Smooth muscle cell of the brain vasculature (primary cell): ENCODE measurements at regions not wholly inside any gene's neighbourhood (a gene's known extent, or its start where the extent isn't known, plus 50 kb on each side); places are given as distances from the start of the nearest gene placed in this dataset.

Source experiments
- DNase-seq: peaks from one replicate; pipeline ENCODE4 v3.0.0-alpha.2; 2012; ENCODE audit warnings: low read depth, low spot score

DNA sequence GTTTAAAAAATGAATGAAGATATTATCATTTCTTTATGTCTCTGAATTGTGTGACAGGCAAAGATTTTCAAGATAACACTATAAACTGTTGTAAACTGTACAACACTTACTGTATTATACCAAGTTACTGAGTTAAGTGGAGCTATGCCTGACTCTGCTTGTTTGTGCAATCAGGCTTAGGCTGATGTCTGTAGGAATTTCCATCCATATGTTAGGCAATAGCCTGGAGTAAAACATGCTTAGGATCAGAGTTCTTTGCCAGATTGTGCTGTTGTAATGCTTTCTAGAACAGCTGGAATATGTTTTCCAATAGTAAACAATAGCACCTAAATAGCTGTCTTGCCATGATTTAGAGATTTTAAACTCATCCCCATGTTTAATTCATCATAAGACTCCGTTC is 1496.7 kb downstream of the CDH11 start:
- no peak for DNase-seq

DNA sequence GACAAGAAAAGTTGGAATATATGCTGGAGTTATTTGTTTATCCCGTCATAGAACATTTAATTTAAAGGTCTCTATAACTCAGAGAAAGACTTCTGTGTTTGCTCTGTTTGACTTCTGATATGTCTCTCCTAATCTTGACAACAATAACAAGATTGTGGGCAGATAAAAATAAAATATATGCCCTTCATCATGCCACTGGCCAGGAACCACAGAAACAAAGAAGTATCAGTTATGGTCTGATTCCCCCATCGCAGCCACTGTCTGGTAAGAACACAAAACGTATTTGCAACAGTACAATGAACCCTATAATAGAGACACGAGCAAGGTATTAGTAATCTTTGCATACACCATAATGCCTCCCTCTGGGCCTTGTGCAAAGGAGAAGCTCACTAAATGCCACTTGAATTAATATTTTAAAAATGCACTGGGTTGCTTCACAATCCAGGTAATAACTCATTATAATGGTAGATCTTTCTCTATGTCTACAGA is 1498.3 kb downstream of the CDH11 start:
- no peak for DNase-seq

DNA sequence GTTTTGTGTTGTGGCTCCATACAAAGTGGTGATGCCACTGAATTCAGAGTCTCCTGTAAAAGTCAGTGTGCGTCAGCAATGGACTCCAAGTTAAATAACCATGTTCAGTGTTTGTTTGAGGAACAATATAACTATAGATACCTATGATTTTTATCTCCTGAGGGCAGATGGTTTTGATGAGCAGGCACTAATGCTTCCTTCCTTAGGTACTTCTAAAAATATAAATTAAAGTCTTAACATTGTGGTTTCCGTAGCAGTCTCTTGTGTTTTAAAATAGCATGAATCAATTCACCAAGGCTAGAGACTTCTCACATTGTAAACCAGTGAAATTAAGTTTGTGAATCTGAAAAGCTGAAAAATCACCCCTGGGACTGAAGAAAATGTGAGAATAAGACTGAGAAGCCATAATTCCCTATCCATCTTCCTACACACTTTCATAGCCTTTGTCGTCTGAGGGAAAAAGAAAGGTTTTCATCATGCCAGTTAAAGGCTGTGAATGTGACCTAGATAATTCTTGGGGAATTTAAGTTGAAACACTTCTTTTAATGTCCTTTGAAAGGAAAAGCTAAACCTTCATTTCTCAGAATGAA is 1502.9 kb downstream of the CDH11 start:
- DNase-seq = no peak

DNA sequence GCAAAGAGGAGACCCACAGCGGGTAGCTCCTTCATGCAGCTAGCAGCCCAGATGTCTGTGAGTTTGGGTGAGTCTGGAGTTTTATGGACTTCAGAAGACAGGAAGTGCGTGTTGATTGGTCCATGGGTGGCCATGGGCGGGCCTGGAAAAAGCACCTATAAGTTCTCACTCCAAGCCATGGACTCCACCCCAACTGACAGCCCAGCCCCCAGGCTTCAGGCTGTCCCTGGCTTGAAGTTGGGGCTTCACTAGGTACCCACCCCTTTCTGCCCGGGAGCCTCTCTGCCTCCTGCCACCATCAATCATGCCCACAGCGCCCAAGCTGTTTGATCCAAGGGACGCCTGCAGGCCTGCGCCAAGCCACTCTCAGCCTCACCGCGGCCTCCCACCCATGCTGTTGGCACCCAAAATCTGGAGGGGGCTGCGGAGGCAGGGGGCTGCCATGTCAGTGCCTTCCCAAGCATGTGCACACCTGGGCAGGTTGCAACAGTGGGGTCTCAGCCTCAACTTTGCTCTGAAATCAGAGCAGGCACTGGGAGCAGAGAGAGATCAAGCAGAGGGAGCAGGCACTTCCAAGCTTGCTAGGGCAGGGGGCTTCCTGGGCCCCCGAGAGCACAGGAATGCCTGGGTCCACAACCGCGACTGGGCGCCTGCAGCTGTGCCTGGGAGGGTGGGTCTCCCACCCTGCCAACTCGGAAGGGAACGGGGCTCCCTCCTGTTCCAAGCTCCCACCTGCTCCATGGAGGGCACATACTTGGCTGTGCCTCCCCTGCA is 1503.7 kb downstream of the CDH11 start:
- no peak for DNase-seq

DNA sequence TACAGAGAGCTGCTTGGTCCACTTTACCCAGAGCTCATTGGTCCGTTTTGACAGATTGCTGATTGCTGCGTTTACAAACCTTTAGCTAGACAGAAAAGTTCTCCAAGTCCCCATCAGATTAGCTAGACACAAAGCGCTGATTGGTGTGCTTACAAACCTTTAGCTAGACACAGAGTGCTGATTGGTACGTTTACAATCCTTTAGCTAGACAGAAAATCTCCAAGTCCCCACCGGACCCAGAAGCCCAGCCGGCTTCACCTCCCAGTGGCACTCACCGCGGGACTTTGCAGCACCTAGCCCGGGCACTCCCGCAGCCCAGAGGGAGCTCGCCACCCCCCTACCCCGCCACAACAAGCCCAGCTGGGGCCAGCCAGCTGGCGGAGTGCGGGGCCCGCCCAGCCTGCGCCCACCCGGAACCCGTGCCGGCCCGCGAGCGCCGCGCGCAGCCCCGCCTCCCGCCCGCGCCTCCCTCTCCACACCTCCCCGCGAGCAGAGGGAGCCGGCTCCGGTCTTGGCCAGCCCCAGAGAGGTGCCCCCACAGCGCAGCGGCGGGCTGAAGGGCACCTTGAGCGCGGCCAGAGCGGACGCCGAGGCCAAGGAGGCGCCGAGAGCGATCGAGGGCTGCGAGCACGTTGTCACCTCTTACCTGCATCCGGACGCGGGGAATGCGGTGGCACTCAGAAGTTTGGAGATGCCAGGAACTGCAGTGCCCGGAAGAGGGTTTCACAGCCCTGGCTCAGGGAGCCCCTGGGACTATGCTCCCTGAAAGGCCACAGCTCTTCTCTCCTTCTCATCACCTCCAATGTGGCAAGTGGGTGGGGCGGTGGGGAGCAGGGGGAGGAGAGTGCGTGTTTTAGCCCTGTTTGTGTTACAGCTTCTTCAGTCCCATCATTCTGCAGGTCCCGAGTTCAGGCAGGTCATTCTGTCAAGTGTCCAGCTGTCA is 1504.5 kb downstream of the CDH11 start:
- no peak for DNase-seq

DNA sequence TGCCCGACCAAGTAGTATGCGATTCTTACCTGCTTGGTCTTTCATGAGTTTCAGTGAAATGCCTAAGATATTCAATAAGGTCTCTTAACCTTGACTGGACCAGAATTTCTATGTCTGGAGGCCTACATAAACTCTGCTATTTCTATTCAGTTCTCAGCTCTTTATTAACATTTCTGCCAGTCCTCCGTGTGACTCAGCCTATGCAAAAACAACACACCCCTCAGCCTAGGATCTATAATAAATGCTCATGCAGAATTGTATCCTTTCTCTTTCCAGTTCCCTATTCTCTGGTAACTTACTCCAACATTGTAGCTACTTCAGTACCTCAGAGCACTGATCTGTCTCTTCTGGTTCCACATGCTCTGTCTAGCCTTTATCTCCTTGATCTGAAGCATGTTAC is 1507.4 kb downstream of the CDH11 start:
- no peak for DNase-seq

DNA sequence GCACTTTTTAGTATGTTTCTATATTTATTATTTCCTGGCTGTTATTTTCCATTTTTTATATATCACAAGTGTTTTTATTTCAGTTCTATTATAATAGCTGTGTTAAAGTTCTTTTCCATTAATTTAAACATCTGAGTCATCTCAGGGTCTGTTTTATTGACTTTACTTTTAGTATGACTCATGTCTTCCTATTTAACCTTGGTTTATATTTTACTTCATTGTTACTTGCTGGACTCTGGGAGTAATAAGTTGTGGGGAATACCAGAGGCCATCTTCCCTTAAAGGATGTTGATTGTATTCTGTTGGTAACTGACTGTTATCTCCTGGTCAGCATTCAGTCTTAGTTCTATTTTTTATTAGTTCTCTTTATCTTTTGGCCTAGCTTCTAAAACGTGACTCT is 1508.2 kb downstream of the CDH11 start:
- DNase-seq = no peak

DNA sequence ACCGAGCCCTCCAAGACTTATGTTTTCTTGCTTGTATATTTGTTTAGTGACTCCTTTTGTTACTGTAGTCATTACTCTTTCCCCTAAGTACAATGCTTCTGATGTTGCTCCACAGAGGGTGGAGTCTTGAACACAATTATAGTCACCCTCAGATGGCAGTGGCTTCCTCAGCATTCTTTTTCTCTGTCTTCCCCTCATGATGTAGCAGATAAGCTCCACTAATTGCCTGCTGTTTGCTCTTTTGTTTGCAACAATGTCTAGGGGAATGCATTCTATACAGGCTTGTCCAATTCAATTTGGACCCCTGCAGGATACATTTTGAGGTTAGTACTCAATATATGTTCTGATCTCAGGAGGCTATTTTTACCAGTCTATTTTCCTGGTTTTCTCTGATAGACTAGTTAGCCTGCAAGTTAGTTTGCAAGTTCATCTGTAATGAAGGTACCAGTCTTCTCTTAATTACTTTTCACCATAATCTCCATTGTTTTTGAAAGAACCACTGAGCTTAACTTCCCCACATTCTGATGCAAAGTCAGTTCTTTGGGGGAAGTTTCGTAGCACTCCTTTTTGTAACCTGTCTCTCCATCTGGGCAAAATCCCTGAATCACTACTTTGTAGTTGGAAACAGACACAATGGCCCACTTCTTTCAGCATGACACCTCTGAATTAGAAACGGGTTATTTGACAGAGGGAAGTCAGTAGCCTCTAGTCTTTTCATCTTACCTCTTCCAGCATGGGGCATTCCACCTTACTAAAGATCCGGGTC is 1509.2 kb downstream of the CDH11 start:
- no peak for DNase-seq

DNA sequence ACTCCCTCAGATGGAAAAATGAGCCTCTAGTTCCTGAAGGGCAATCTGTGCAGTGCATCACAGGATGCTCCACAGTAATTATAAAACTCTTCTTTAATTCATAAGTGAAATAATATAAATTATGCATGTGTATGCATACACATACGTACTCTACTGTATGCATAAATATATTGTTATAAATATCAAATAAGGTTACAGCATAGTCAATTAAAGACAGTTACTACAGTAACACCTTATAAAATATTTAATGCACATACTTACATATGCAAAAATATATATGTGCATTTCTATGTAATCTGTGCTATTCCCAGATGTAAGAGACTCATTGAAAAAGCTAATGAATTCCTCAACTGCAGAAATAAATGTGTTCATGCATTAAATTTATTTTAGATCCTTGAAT is 1515.1 kb downstream of the CDH11 start:
- DNase-seq = no peak

DNA sequence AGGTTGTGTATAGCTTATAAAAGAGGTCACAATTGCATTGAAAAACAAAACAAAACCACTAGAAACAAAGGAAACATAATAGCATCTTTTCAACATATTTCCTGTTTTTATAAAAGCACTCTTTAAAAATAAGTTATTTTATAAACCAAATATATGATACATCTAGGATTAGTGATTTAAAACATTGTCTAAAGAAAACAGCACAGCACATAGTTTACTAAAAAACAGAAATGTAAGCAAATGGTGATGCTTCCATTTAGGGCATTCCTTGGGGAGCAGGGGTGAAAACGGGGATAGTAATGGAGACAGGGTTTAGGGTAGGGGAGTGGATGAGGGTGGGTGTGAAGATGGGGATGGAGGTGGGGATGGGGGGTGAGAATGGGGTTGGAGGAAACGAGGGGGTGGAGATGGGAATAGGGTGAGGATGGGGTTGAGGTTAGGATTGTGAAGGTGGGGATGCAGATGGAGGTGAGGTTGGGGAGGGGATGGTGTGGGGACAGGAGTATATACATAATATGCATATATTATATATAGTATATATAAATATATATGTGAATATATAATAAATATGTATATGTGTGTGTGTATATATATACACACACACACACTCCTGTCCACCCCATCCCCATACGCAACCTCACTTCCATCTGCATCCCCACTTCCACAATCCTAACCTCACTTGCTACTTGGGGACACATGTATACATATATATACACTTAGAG is 1519.5 kb downstream of the CDH11 start:
- DNase-seq = no peak

DNA sequence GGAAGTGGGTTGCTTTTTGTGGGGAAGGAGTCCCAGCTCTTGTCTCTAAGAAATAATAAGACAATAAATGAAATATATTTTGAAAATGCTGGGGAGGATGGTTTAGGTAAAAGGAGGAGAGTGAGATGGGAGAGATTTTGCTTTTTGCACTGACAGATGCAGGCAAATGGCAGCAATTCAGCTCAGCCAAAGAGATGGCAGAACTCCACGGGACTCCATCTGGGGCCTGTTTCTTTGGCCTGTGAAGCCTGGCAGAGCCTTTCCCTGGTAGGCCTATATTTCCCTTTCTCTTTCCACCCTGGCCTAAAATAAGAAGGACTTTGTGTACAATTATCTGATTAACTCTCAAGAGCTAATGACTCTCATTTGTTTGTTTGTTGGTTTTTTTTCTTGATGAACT is 1525.1 kb downstream of the CDH11 start:
- DNase-seq = no peak

DNA sequence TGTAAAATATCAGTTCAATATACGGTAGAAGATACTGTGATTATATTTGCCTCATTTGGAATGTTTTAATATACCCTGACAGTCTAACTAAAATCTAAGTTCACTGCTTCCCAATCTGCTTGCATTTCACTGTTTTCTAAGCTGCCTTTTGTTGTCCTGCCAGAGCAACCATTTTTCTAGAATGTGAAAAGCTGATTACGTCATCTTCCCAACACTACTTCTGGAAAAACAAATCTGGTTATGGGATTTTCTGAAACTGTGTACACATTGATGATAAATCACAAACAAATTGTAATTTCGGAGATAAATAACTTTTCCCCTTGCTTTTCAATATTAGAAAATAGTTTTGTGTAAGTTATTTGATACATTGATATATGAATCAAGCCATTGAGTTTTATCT is 1529.0 kb downstream of the CDH11 start:
- DNase-seq = no peak

DNA sequence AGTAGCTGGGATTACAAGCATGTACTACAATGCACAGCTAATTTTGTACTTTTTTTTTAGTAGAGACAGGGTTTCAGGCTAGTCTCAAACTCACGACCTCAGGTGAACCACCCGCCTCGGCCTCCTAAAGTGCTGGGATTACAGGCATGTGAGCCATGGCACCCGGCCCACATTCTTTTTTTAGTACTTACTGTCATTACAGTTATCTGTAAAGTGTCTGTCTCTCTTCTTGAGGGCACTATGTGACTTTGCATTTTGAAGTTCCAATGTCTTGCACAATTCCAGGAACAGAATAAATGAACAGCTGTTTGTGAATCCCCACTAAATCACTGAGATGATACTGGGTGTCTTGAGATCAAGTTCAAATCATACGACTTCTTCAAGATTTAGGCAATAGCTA is 1540.3 kb downstream of the CDH11 start:
- no peak for DNase-seq

DNA sequence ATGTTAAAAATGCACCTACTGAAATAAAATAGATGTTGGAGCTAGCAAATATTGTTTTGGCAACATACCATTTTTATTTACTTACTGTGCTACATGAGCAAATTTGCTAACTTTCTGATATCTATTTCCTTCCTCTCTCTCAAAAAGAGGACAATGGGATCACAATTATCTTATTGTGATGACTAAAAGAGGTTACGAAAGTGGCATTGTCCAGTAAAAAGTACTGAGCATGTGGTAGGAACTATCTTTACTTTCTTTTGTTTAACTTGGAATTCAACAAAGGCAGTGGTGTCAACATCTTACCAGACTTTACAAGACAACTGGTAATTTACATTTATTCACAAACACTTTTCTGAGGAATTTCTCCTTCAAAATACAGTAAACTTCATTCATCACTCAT is 1542.6 kb upstream of the CDH8 start:
- DNase-seq = no peak

DNA sequence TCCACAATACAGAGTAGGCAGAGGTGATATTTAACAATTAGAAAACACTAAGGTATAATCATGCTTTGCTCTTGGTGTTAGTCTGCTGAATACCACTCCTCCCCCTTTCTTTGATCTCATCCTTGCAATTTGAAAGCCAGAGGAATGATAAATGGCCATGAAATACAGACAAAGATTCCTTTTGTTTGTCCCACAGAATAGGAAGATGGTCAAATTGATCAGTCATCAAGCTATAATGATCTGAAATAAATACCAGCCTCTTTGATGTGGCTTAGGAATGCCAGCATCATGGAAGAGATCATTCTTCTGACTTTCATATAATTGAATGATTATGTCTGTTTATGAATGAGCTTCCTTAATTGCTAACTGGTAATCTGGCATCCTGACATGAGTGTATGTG is 1541.7 kb upstream of the CDH8 start:
- DNase-seq = no peak

DNA sequence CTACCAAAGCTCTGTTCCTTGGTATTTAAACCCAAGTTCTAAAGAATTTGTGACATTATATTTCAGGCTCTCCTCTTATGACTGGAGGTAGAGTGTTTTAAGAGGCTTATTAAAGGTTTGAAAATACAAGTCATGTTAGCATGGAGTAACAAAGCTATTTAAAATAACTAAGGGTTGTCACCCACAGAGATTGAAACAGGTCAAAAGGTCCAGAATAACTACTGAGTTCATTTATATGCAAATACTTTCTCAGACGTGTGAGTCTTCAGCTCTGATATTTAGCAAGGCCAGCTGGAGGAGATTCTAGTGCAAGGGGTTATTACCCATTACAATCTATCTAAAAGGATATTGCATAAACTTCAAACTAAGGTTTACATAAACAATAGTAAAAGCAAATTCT is 1538.8 kb upstream of the CDH8 start:
- DNase-seq = no peak

DNA sequence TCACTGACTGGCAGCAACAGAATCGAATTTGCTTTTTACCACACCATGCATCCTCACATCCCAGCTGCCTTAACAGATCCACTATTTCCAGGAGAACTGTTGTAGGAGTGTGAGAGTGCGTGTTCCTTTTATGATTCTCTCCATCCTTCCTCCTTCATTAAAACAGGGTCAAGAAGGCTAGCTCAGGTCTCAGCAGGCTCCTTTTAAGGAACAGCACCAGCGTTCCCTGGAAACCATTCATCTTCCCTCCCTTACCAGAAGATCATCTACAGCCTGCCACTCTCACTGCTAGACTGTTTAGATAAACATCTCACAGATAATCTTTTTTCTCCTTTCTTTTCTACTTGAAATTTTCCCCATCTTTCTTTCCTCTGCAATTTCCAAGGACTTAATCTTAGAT is 1531.9 kb upstream of the CDH8 start:
- no peak for DNase-seq

DNA sequence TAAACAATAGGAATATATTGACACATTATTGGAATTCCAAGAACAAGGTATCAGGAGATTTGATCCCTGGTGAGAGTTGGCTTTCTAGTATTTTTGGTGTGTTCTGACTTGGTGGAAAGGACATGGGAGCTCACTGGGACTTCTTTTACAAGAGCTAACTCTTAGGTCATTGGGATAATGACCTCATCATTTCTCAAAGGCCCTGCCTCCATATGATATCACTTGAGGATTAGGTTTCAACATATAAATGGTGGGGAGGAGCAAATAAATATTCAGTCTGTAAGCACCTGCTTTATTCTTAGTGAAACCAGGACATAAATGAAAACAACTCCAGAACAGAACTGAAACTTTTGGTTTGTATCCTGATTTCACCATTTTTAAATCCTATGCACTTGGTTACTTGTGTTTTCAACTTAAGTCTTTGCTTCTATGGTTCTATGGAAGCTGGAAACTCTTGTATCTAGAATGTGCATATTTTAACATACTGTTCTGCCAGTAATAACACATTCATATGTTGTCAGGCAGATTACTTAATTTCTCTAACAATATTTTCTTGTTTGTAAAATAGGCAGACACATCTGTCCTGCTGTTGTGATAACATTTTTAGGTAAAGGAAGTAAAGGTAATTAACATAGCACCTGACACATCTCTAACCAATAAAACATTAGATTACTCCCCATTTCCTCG is 1527.7 kb upstream of the CDH8 start:
- DNase-seq = no peak

DNA sequence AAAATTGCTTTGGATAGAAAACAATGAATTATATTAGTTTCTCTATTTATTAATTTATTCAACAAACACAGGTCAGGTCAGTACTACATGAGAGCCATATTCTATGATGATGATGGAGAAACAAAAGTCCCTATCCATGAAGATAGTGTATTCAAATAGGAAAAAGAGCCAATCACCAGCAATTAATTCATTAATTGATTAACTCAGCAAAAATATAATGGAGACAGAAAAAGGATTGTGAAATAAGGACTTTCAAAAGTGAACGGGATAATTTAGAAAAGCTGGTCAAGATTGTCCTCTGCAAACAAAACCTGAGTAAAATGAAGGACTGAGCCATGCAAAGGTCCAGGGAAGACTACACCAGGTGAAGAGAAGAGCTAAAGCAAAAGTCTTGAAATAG is 1517.7 kb upstream of the CDH8 start:
- no peak for DNase-seq

DNA sequence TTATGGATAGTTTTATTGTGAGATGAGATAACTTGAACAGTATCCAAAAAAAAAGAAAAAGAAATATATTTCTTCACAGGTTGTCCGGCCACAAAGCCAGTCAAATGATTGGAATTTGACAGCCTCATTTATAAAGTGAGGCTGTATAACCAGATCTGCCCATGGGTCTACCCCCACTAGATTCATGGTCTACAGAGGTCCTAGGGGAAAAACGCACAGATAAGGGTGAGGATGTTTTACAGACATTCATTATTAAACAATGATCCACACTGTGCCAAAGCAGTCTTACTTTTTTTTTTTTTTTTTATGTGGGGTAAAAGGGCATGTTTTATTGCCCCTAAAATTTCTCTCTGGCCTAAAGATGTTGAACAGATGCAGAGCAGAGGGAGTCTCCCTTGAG is 1503.0 kb upstream of the CDH8 start:
- no peak for DNase-seq
